Upper lobe of left lung (tissue), 6 donors: ENCODE measurements at regions not wholly inside any gene's neighbourhood (a gene's known extent, or its start where the extent isn't known, plus 50 kb on each side); places are given as distances from the start of the nearest gene placed in this dataset.

ENCODE experiments used
- ATAC-seq, 2 donors: fragments of 200-7000 bp; cut with Tn5 transposase; one replicate each; pipeline ENCODE4 v1.9.1; 2022; ENCODE audit warnings: mild to moderate bottlenecking in 2 of 2, moderate library complexity in 2 of 2; ENCODE audit not compliant: low FRiP score in 2 of 2
- DNase-seq, 2 donors: peaks; one replicate each; pipeline ENCODE4 v3.0.0-alpha.2; 2019 to 2020
- H3K27ac ChIP-seq, 4 donors: fragments of 200-600 bp; sonication (generic); one replicate each; pipeline ENCODE4 v1.5.1; 2016 to 2019
- H3K27me3 ChIP-seq, 4 donors: fragments of 200-600 bp; sonication (generic); one replicate each; pipeline ENCODE4 v1.5.1; 2017 to 2019
- H3K36me3 ChIP-seq, 4 donors: fragments of 200-600 bp; sonication (generic); one replicate each; pipeline ENCODE4 v1.5.1; 2016 to 2019
- H3K4me1 ChIP-seq, 4 donors: fragments of 200-600 bp; sonication (generic); one replicate each; pipeline ENCODE4 v1.5.1; 2018 to 2019
- H3K4me3 ChIP-seq, 4 donors: fragments of 200-600 bp; sonication (generic); one replicate each; pipeline ENCODE4 v1.5.1; 2017 to 2019; ENCODE audit warnings: mild to moderate bottlenecking in 2 of 4, moderate library complexity in 1 of 4
- H3K9me3 ChIP-seq, 4 donors: fragments of 200-600 bp; sonication (generic); one replicate each; pipeline ENCODE4 v1.5.1; 2018 to 2019
- EP300 ChIP-seq, 4 donors: sonication (generic); formaldehyde crosslinking; IDR thresholded peaks; one replicate each; pipeline ENCODE4 v1.5.1; 2017; ENCODE audit warnings: antibody characterized with exemption in 4 of 4, control low read depth in 2 of 4
- POLR2A ChIP-seq, 4 donors: fragments of 450-650 bp; IDR thresholded peaks; one replicate each; pipeline ENCODE4 v1.5.1; 2016 to 2017; ENCODE audit warnings: antibody characterized with exemption in 4 of 4, mild to moderate bottlenecking in 2 of 4
- POLR2AphosphoS5 ChIP-seq, 2 donors: sonication (generic); formaldehyde crosslinking; IDR thresholded peaks; one replicate each; pipeline ENCODE4 v1.5.1; 2017; ENCODE audit warnings: antibody characterized with exemption in 2 of 2
- WGBS, 2 donors: methylation state at CpG; one replicate each; pipeline ENCODE4 v1.1.5; 2017 to 2018; 5-methylcytosine and 5-hydroxymethylcytosine counted together
- TF ChIP-seq, protein P1 (sequence below), 6 experiments: fragments of 450-650 bp in 4 of 6; fragments of 200-600 bp in 2 of 6; sonication (generic) in 2 of 6; IDR thresholded peaks; one replicate each; pipeline ENCODE4 v1.5.1; 2016 to 2019; ENCODE audit warnings: antibody characterized with exemption in 6 of 6
- donor health status: DM: no; HTN: no; CAD: no; lungs with moderate emphysema.
- donor health status: DM: no; HTN: yes; CAD: no; lungs with severe emphysema.

DNA sequence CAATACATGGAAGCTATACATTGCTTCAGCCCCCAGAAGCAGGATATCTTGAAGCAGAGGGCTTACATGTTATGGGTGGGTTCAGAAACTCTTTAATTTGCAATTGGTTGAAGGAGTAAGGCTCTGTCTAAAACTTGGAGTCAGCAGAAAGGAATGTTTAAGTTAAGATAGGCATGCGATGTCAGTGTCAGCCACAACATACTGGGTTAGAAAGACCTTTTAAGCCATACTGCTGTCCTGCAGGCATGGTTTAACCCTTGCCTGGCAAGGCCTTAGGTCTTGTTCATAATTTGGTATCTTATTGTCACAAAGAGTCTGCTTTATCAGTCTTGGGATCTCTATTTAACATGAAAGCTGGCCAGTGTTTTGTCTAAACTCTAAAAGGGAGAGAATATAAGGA, 1619.6 kb upstream of the WWC1 start:
- ATAC-seq: no peak
- Histone ChIP-seq H3K4me1 (no peaks in the 10 kb centered on the region), H3K27me3 (no peaks in the 10 kb centered on the region), H3K9me3 (no peaks in the 10 kb centered on the region), H3K36me3 (no peaks in the 10 kb centered on the region), H3K4me3 (no peak overlapping the region), H3K27ac (no peak overlapping the region)
- WGBS, 2 donors: 26 to 36% methylated on average over 1 of the region's 1 CpG
- DNase-seq: no peak
- TF ChIP-seq POLR2A (IDR thresholded peaks at IDR 0.05) (no peak), POLR2AphosphoS5 (IDR thresholded peaks at IDR 0.05) (no peak), EP300 (IDR thresholded peaks at IDR 0.05) (no peak)
- TF ChIP-seq, protein P1, sequence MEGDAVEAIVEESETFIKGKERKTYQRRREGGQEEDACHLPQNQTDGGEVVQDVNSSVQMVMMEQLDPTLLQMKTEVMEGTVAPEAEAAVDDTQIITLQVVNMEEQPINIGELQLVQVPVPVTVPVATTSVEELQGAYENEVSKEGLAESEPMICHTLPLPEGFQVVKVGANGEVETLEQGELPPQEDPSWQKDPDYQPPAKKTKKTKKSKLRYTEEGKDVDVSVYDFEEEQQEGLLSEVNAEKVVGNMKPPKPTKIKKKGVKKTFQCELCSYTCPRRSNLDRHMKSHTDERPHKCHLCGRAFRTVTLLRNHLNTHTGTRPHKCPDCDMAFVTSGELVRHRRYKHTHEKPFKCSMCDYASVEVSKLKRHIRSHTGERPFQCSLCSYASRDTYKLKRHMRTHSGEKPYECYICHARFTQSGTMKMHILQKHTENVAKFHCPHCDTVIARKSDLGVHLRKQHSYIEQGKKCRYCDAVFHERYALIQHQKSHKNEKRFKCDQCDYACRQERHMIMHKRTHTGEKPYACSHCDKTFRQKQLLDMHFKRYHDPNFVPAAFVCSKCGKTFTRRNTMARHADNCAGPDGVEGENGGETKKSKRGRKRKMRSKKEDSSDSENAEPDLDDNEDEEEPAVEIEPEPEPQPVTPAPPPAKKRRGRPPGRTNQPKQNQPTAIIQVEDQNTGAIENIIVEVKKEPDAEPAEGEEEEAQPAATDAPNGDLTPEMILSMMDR (IDR thresholded peaks at IDR 0.05): no peak

DNA sequence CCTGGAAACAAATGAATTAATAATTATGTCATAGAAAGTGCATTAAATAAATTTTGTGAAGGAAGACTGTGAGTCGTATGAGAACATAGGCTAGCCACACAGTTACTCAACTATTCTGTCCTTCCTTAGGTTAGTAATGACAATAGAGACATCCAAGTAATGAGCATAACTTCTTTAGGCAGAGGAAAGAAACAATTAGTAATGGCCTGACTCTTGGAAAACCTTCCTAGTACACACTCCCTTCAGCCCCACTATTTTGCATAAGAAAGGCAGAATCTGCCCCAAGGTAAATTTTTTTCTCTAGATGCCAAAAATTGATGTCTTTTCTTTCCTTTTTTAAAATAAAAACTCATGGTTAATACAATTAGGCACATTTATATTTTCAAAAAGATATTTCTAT, 1619.0 kb upstream of the WWC1 start:
- no peak for TF ChIP-seq POLR2AphosphoS5 (IDR thresholded peaks at IDR 0.05)
- TF ChIP-seq POLR2A (IDR thresholded peaks at IDR 0.05): no peak
- TF ChIP-seq, protein P1 (IDR thresholded peaks at IDR 0.05): no peak
- no peak for TF ChIP-seq EP300 (IDR thresholded peaks at IDR 0.05)
- H3K27ac ChIP-seq: no peak overlapping the region
- DNase-seq (no peak), ATAC-seq (no peak)
- H3K27me3 ChIP-seq: no peaks in the 10 kb centered on the region
- WGBS, 2 donors: 66 to 77% methylated on average over 1 of the region's 1 CpG
- no peaks in the 10 kb centered on the region for H3K36me3 ChIP-seq
- H3K4me3 ChIP-seq: no peak overlapping the region
- H3K9me3 ChIP-seq: no peaks in the 10 kb centered on the region
- no peaks in the 10 kb centered on the region for H3K4me1 ChIP-seq

DNA sequence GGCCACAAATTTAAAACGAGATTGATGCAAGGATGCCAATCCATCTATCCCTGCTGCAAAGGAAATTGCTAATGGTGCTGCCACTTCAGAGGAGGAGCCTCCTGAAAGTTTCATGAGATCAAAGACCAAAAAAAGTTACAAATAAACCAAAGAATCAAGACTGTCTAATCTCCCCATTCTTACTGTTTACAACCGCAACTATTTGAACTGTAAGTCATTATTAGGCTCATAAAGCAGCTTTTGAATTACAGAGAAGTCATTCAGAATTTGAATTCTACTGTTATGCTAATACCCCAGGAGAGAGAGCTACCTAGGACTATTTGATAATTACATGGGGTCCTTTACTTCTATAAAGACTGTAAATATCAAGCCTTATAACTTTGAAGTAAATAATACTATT, 1613.6 kb upstream of the WWC1 start:
- Histone ChIP-seq H3K36me3 (no peaks in the 10 kb centered on the region), H3K9me3 (no peaks in the 10 kb centered on the region), H3K27me3 (no peaks in the 10 kb centered on the region), H3K4me1 (no peaks in the 10 kb centered on the region), H3K4me3 (no peak overlapping the region), H3K27ac (no peak overlapping the region)
- TF ChIP-seq POLR2A (IDR thresholded peaks at IDR 0.05): no peak
- TF ChIP-seq, protein P1 (IDR thresholded peaks at IDR 0.05): no peak
- TF ChIP-seq EP300 (IDR thresholded peaks at IDR 0.05): no peak
- TF ChIP-seq POLR2AphosphoS5 (IDR thresholded peaks at IDR 0.05): no peak
- 40% methylated on average over 2 of the region's 2 CpGs for WGBS, 2 donors
- DNase-seq: no peak
- no peak for ATAC-seq

DNA sequence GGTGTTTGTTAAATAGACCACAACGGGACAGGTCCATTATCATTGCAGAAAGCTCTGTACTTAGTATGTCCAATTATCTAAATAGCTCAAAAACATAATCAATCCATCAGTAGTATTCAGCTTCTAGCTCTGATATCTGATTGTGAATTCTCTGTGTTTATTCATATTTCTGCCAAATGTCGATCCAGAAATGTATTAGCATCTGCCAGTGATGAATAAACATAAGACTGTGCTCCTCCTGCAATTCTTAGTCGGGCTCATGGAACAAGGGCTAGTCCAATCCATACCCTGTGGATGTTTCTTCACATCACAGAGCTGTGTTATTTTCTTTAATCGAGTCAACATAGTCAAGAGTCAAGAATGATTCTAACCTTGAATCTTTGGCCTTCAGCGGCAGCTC, 1612.1 kb upstream of the WWC1 start:
- no peak overlapping the region for H3K4me3 ChIP-seq
- DNase-seq (no peak), ATAC-seq (no peak)
- H3K27me3 ChIP-seq: no peaks in the 10 kb centered on the region
- H3K4me1 ChIP-seq: no peaks in the 10 kb centered on the region
- H3K9me3 ChIP-seq: no peaks in the 10 kb centered on the region
- TF ChIP-seq EP300 (IDR thresholded peaks at IDR 0.05) (no peak), POLR2AphosphoS5 (IDR thresholded peaks at IDR 0.05) (no peak), POLR2A (IDR thresholded peaks at IDR 0.05) (no peak)
- TF ChIP-seq, protein P1 (IDR thresholded peaks at IDR 0.05): no peak
- WGBS, 2 donors: 61 to 71% methylated on average over 5 of the region's 5 CpGs
- no peaks in the 10 kb centered on the region for H3K36me3 ChIP-seq
- H3K27ac ChIP-seq: no peak overlapping the region

DNA sequence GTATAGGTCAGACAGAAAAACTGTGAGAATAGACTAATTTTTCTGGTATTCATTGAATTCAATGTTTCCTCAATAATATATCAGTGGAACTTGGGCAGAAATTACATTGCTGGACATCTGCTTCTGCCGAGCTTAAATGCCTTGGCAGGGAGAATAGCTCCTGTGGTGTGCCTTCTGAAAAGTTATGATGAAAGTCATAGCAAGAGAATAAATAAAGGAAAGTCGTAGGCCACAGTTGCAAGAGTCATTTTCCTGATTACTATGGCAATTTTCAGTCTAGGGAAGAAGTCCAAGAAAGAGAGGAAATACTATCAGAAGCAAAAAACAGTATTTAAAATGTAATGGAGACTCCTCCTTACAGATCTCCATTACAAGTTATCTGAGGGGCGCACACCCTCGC, 1596.1 kb upstream of the WWC1 start:
- 71 to 78% methylated on average over 4 of the region's 4 CpGs for WGBS, 2 donors
- Histone ChIP-seq H3K4me1 (no peaks in the 10 kb centered on the region), H3K4me3 (no peak overlapping the region)

More for the DNA sequence above, 1596.1 kb upstream of the WWC1 start:
- no peaks in the 10 kb centered on the region for H3K9me3 ChIP-seq
- no peak overlapping the region for H3K27ac ChIP-seq
- DNase-seq (no peak), ATAC-seq (no peak)
- TF ChIP-seq POLR2A (IDR thresholded peaks at IDR 0.05): no peak
- no peak for TF ChIP-seq EP300 (IDR thresholded peaks at IDR 0.05)
- TF ChIP-seq, protein P1 (IDR thresholded peaks at IDR 0.05): no peak
- TF ChIP-seq POLR2AphosphoS5 (IDR thresholded peaks at IDR 0.05): no peak
- no peaks in the 10 kb centered on the region for H3K36me3 ChIP-seq
- no peaks in the 10 kb centered on the region for H3K27me3 ChIP-seq
